ENCODE measurements at regions not wholly inside any gene's neighbourhood (a gene's known extent, or its start where the extent isn't known, plus 50 kb on each side); places are given as distances from the start of the nearest gene placed in this dataset.
"Not testable (repeated sequence)": the region's sequence is repeated elsewhere in the genome, so short reads cannot be mapped to it uniquely, and the experiment has no call there.

DNA sequence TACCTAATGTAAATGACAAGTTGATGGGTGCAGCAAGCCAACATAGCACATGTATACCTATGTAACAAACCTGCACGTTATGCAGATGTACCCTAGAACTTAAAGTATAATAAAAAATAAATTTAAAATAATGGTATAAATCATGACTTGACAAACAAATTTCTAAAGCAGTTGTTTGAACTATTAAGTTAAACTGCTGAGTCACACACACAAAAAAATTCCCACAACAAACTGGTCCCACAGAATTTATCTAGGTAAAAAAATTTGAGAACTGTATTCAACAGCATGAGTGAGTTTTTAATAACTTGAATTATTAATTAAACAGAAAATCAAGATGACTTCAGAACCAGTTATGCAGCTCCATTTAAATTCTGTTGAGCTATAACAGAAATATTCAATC lies 186.0 kb upstream of the SOX6 start:
- no peak for DNase-seq (ENCODE audit: extremely low read depth in 1 of 2, low read depth in 1 of 2)

- no peak for DNase-seq (ENCODE audit: extremely low read depth in 1 of 2, low read depth in 1 of 2)
Observed at GRCh38 chr11:16536513-16536912, 180.2 kb upstream of the SOX6 start.

DNA sequence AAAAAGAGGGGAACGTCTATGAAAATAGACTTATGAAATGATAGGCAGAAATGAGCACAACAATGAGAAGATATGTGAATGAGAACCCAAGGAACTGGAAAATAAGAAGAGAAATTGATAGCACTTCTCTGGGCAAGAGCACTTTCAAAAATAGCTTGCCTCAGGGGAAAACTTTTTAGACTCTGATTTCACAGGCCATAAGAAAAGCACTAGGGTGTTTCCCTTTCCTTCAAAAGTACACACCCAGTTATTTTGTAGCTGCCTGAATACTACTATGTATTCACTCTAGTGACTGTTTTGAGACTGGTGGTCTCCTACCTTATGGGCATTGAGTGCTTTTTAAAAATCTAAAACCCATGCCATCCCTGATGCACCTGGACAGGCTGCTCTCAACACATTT lies 172.3 kb upstream of the SOX6 start:
- DNase-seq (ENCODE audit: extremely low read depth in 1 of 2, low read depth in 1 of 2), result no peak

DNA sequence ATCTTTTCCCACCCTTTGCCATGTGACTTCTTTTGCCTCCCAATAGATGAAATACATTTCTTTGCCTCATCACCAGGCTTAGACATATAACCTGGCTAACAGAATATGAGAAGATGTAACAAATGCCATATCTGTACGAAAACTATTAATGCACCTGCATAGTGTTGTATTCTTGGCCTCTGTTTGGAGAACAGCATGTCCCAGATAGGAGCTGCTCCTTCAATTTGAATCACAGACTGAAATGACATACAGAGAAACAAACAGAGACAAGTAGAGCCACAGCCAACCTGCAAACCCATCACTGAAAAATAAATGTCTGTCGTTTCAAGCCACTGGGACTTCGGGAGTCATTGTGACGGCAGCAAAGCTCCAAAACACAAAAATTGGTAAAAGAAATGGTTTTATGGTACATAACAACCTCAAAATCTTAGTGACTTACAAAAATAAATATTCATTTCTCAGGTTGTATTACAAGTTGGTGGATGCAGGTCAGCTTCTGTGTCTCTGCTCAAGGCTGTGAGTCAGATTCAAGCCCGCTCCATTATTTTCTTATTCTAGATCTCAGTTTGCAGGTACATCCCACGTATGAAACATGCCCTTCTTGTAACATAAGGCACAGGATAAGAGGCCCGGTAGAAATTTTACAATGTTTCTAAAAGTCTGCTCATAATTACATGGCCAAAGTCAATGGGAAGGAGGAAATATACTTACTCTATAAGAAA lies 171.3 kb upstream of the SOX6 start:
- no peak for DNase-seq (ENCODE audit: extremely low read depth in 1 of 2, low read depth in 1 of 2)

DNA sequence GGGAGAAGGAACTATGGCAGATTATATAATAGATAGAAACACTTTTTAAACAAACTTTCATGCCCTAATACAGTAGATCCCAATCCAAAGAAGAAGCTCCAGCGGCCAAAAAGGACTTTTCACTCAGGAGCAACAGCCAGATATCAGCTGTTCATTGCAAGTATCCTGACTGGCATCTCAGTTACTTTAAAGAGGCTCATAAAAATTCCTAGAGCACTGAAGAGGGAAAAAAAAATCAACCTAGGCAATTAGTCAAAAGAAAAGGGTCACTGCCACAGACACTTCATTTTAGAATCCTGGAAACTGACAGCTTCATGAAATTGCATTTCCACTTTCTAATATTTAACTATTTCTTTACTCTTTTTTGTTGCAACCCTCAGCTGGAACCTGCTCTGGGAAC lies 170.6 kb upstream of the SOX6 start:
- no peak for DNase-seq (ENCODE audit: extremely low read depth in 1 of 2, low read depth in 1 of 2)

DNA sequence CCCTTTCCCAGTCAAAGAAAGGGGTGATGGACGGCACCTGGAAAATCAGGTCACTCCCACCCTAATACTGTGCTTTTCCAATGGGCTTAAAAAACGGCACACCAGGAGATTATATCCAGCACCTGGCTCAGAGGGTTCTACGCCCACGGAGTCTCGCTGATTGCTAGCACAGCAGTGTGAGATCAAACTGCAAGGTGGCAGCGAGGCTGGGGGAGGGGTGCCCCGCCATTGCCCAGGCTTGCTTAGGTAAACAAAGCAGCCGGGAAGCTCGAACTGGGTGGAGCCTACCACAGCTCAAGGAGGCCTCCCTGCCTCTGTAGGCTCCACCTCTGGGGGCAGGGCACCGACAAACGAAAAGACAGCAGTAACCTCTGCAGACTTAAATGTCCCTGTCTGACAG lies 164.4 kb upstream of the SOX6 start:
- DNase-seq (ENCODE audit: extremely low read depth in 1 of 2, low read depth in 1 of 2), result not testable (repeated sequence)

DNA sequence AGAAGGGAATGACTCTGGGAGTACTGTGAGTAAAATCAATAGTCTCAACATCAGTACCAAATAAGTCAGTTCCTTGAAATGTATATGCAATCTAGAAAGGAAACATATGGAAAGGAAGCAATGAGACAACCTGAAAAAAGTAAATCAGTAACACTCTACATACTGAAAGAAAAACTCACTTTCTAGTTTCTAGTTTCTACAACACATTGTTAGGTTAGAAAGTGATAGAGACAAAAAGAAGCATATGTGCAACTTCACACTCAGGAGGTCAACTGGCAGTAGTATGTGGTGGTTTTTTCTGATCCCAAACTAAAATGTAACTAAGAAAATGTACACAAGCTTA lies 156.5 kb upstream of the SOX6 start:
- DNase-seq (ENCODE audit: extremely low read depth in 1 of 2, low read depth in 1 of 2), result no peak

- no peak for DNase-seq (ENCODE audit: extremely low read depth in 1 of 2, low read depth in 1 of 2)
Observed at GRCh38 chr11:16512198-16512898, 156.0 kb upstream of the SOX6 start.

- no peak for DNase-seq (ENCODE audit: extremely low read depth in 1 of 2, low read depth in 1 of 2)
Observed at GRCh38 chr11:16511116-16512114, 155.1 kb upstream of the SOX6 start.

DNA sequence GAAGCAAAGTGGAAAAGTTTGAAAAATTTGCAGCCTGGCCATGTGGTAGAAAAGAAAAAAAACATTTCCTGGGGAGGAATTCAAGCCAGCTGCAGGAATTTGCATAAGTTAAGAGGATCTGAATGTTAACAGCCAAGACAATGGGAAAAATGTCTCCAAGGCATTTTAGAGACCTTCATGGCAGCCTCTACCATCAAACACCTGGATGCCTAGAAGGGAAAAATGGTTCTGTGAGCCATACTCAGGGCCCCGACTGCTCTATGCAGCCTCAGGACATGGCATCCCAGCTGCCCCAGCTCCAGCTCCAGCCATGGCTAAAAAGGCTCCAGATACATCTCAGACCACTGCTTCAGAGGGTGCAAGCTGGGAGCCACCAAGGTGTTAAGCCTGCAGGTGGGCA lies 149.1 kb upstream of the SOX6 start:
- no peak for DNase-seq (ENCODE audit: extremely low read depth in 1 of 2, low read depth in 1 of 2)

DNA sequence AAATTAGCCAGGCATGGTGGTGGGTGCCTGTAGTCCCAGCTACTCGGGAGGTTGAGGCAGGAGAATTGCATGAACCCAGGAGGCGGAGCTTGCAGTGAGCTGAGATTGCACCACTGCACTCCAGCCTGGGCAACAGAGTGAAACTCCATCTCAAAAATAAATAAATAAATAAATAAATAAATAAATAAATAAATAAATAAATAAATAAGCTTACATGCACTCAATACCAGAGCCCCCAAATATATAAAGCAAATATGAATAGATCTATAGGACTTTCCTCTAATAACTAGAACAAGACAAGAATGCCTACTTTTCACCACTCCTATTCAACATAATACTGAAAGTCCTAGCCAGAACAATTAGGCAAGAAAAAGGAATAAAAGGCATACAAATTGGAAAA lies 147.5 kb upstream of the SOX6 start:
- DNase-seq (ENCODE audit: extremely low read depth in 1 of 2, low read depth in 1 of 2), result not testable (repeated sequence)

DNA sequence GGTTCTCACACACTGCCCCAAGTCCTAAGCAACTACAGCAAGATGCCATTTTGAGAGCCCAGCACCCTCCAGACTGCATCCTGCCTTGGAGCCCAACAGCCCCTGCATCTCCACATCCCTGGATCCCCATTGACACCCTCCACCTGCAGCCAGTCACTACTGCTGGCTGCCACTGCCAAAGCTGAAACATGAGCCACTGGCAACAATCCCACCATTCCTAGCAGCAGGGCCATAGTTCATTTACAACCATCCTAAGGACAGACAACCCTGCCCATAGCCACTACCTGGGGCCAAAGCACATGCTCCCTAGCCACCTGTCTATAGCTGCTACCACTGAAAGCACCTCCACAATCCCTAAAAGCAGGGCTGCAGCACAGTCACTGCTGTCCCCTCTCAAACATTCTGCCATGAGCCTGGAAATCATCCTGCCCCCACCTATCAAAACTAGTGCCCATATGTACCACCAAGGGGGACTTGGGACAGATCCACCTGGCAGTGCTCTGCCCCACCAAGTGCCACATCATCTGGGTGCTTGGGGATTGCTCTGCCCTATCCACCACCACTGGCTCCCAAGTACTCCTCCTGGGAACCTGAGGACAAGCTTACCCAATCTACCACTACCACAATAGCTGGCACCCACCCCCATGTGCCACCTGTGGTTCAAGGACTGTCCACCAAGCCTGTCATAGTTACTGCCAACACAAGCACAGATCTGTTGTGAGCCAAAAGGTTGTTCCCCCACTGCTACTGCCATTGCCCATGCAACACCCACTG lies 138.8 kb upstream of the SOX6 start:
- DNase-seq (ENCODE audit: extremely low read depth in 1 of 2, low read depth in 1 of 2), result no peak

DNA sequence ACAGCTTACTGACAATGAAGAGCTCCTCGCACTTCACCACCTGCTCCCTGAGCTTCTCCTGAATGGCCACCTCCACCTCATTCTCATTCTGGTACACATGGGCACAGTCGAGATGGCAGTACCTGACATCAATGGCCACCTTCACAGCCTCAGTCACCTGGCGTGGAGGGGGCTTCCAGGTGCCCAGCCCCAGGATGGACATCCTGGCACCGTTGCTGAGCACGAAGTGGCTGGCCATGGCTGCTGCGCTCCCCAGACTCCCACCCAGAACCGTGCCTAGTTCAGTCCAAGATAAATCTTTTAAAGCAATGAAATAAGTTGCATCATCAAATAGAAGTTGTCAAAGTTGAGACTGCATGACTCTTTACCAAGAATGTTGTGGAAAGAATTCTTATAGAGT lies 128.1 kb upstream of the SOX6 start:
- DNase-seq (ENCODE audit: extremely low read depth in 1 of 2, low read depth in 1 of 2), result no peak

- DNase-seq (ENCODE audit: extremely low read depth in 1 of 2, low read depth in 1 of 2), result no peak
Observed at GRCh38 chr11:16474659-16475058, 118.3 kb upstream of the SOX6 start.

DNA sequence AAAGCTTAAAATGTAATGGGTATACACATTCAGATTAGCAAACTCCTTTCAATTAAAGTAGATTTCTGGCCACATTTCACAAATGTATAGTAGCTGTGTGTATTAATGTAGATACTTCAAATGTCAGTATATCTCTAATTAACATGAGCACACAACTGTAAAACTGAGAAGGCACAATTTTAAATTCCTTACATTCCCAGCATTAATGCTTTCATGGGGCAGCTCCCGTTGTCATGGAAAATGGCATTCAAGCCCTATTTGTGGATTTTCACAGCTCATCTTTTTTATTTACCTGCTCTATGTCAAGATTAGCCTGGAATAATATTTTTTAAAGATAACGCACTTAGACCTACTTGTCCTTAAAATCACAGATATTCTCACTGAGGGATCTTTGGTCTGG lies 113.6 kb upstream of the SOX6 start:
- no peak for DNase-seq (ENCODE audit: extremely low read depth in 1 of 2, low read depth in 1 of 2)

DNA sequence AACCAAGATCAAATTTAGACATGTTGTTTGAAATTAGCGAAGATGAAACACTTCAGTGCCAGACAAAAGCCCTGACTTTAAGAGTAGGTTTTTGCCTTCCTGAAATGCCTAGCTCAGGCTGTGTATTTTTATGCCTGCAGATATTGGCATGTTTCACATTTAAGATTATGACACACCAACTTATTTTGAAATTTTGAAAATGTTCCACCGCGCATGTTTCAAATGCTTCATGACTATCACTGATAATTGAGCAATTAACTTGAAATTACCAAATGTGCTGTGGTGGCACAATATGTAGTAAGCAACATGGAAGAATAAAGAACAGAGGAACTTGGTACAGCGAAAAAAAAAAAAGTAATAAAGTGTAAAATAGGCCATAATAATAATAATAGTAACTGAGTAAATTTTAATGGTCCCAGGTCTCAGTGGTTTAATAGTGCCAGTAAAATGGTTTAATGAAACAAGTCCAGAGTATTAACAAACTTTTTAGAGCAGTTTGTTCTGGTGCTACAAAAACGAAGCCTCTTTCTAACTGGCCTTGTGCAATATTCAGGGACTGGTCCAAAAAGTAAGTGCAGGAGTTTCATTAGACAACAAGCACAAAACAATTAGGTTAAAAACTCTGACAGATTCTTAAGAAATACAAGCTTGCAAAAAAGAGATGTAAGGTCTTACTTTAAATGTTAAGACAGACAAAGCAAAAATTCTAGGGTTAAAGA lies 112.5 kb upstream of the SOX6 start:
- DNase-seq (ENCODE audit: extremely low read depth in 1 of 2, low read depth in 1 of 2), result no peak

DNA sequence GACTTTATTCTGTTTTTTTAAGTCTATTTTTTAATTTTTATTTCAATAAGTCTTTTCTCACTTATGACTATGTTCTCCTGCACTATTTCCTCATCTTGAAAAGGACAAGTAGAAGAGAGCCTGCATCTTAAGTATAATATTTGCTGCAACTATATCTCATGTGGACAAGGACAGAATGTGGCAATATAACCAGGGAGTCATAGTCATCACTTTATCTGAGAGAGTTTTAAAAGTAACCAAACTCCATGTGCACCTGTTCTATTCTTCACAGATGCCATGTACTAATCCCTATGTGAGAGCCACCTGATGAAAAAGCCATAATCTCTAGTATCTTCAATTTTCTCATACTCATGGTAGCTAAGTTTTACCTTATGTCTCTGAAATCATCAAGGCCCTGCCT lies 104.2 kb upstream of the SOX6 start:
- no peak for DNase-seq (ENCODE audit: extremely low read depth in 1 of 2, low read depth in 1 of 2)

- DNase-seq (ENCODE audit: extremely low read depth in 1 of 2, low read depth in 1 of 2), result no peak
Observed at GRCh38 chr11:16456366-16456765, 100.0 kb upstream of the SOX6 start.

GRCh38 chr11:16454289-16454863 lies 98.0 kb upstream of the SOX6 start:
- no peak for DNase-seq (ENCODE audit: extremely low read depth in 1 of 2, low read depth in 1 of 2)

Measured in activated CD8-positive, alpha-beta memory T cell treated with anti-CD3 and anti-CD28 coated beads for 1 hour (primary cell).